CD1c-positive myeloid dendritic cell (primary cell): ENCODE measurements at regions not wholly inside any gene's neighbourhood (a gene's known extent, or its start where the extent isn't known, plus 50 kb on each side); places are given as distances from the start of the nearest gene placed in this dataset.

Experiments used
- DNase-seq: peaks from one replicate; pipeline ENCODE4 v3.0.0-alpha.2; 2016; ENCODE audit errors: extremely low spot score

DNA sequence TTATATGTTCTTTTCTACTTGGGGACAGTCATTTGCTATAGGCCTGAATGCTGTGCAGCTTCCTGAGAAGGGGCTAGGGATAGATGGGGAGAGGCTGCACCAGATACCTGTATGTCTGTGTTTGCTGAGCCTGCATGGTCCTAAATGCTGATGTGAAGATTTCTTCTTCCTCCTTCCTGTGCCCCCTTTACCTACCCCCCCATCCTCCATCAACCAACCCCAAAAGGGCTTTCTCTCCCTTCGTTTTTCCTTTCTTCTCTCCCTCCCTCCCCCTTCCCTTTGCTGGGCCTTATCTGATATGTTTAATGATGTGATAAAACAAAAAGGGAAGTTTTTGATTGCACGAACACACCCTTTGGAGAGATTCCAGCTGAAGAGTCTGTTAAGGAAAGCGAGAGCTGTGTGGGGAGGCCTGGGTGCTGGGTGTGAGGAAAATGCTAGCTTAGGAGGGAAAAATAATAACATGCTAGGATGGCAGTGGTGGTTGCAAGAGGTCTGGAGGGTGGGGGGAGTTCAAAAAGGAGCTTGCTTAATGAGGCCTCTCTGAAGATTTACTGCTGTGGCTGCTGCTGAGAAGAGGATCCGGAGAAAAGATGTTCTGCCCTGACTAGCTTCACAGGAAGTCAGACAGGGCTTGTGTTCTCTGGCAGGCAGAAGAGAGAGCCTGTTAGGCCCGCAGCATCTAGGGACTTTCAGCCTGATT, 101.8 kb downstream of the SAMD9 start:
- DNase-seq: no peak

DNA sequence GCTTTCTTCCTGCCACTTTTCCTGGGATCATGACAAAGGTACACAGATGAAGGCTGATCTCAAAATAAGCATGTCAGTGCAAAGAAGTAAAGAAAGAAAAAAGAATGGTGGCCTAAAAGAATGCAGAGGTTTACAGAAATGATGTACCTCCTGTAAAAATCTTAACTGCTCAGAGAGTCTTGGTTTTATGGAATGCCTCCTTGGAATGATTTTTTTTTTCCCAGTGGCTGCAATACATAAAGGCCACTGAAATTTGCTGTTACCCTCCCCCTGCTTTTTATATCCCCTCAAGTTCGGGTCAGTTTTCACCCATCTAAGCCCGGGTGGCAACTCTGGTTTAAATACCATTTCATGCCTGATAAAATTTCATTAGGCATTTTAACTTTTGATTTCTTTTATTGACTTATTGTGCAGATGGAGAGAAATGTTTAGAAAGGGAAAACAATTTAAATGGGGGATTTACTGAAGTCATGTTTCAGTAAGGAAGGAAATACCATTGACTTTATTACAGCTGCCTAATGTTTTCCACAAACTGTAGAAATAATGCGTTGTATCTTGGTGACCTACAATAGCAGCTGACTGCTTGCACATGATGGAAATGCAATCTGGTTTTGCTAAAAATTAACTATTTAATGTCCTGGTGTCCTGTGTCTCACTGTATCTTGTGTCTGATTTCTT, 102.5 kb downstream of the SAMD9 start:
- no peak for DNase-seq

DNA sequence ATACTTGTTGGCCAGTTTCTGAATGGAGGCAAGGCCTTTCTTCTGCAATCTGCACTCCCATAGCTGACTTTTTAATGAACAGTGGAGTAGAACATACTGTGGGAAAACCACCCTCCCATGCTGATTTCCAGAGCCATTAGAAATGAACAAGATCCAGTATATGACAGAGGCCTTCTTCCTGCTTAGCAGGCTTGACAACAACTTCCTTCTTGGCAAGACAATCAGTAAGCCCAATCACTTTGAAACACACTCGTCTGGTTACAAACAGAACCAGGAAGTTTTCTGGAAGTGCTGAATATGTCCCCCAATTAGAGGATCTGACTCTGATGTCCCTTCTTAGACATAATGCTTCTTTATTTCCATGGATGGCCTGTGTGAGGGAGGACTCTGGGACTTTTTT, 103.4 kb downstream of the SAMD9 start:
- no peak for DNase-seq

DNA sequence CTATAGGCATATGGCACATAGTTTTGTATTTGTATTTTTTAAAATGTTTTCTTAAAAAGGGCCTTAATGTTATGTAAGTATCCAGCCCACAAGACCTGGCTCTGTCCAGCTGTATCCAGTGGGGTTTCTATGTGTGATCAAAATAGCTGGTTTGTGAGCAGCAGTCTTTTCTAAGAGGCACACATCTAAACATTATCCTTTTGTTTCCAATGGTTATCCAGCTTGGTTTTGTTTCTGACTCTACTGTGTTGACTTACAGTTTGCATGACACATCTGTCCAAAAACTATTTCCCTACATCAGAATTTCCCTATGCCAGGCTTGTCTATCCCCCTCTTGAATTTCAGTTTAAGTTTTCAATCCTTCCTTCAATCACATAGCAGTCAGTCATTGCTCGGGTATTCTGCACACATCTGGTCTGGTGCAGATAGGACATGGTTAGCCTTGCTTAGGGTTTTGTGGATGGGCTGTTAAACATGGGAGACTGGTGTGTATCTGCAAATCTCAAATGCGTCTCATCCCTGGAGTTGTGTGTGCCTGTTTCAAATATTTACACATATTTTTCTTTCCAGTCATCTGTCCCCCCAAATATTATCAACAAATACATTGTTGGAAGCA, 104.2 kb downstream of the SAMD9 start:
- no peak for DNase-seq

DNA sequence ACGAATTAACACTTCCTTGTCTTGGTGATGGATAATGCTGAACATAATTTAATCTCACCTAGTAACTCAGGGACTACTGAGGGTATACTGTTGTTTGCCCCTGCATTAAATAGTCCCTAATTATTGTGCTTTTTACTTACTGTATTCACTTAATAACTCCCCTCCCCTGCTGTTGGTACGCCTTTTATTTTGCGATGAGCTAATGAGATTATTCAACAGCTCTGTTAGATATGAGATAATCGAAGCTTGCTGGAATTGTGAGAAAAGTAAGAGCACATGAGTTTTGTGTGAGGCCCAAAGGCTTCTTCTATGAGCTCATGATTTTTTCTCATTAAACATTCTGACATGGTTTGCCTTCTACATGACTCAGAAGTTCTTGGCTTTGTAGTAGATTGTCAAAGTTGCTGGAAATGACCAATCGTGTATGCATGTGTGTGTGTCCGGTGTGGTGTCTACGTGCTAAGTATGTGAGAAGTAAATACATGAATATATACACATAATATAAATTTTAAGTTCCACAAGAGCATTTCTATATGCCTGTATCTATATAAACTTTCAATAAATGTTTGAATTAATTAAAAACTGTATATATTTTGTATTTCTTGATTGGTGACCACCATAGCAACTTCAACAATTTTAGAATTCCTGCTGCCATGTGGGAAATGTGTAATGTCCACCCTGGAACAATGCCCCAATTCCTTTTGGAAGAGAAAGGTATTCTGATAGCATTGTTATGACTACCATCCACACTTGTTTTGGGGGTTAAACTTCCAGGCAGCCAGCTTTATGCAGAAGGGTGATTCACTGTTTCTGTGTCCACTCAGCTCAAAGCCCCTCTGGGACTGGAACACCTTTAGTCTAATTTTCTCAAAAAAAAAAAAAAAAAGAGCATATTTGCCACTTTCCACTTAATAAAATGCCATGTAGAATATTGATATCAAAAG, 106.2 kb downstream of the SAMD9 start:
- DNase-seq: no peak

DNA sequence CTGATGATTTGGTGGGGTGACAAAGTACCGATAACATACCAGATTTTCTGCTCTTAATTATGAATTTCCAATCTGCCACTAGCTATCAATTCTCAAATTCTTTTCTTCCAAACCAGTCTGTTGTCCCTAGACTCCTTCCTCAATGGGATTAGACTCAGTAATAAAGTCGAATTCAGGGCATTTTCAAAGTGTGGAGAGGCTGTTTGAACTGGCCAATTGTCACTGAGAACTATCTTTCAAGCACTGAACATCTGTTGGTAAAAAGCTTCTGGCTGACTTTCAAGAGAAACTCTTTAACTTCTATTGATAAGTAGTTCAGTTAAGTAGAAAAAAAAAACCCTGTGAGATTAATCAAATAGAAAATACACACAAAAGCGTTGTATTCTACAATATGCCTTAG, 108.9 kb downstream of the SAMD9 start:
- DNase-seq: no peak

DNA sequence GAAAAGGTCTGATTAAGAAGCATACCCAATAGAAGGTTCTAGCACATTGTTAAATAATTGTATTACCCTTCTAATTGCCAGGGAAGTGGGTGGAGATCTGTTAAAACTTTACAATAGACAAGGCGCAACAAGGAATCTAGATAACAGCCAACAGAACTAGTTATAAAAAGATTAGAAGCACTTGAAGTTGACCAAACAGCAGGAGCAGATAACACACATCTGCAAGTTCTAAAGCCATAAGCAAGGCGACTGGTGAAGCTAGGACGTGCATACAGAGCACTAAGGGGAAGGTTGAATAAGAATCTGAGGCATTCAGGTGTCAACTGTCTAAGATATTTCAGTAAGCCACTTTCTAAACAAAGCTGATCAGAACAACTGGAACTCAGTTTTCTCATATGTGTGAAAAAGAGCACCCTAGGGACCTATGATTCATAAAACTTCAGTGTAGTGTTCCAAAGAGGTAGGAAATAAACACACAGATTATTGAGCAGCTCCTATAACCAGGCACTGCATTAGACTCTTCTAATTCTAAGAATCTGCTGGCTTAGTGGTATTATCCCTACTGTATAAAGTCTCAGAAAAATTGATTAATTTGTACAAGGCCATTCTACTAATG, 111.2 kb downstream of the SAMD9 start:
- no peak for DNase-seq

DNA sequence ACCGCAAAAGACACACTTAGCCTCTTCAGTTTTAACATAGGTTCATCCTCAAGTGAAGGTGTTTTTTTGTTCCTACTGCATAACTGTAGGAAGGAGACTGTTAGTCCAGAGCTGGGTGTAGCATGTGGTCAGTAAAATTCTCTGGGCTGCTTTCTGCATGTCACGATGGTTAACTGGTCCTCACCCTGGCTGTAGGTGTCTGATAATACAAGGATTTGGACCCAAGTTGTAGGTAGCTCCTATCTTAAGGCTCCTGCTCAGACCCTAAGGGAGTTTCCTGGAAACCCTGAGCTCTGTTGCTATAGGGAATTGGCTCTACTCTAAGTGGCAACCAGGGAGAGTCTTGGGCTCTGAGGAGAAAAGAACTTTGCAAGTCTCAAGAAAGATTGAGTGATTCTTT, 112.9 kb downstream of the SAMD9 start:
- no peak for DNase-seq

DNA sequence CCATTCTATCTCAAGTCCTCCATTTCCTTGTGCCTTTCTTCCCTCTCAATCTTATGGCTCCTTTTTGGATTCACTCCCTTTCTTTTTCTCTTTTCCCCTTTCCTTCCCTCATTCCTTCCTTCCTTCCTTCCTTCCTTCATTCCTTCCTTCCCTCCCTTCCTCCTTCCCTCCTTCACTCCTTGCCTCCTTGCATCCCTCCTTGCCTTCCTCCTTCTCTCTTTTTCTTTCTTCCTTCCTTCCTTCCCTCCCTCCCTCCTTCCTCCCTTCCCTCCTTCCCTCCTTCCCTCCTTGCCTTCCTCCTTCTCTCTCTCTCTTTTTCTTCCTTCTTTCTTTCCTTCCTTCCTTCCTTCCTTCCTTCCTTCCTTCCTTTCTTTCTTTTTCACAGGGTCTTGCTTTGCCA, 120.1 kb downstream of the SAMD9 start:
- DNase-seq: no peak

DNA sequence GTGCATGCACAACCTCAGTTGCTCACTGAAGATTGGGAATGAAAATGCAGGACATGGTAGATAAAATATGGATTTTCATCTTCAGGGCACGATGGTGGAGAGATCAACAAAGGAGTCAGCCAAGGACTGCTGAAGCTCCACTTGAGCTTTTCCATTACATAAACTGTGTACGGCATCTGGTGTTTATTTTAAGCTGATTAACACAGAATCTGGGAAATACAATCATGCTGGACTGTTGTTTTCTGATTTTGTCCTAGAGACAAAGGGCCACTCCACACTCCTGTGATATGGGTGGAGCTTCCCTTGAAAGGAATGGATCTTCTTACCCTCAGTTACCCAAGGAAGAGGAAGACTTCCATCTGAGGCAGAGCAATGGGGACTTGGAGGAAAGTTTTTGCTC, 120.6 kb downstream of the SAMD9 start:
- DNase-seq: no peak

DNA sequence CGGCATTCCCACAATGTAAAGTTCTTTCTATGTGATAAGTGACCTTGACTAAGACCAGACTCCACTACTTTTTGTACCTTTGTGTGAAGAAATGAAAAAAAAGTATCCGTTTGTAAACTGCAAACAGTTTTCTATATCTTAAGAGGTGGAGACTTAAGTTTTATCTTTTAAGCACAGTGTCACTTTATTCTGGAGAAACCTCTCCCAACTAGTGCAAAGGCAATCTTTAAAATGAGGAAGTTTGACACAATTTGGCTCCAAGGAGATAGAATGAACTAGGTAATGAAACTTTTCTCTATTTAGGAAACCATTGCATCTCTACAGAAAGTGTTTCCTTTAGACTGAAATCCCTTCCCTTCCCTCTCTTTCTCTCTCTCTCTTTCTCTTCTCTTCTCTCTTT, 122.9 kb downstream of the SAMD9 start:
- DNase-seq: no peak

DNA sequence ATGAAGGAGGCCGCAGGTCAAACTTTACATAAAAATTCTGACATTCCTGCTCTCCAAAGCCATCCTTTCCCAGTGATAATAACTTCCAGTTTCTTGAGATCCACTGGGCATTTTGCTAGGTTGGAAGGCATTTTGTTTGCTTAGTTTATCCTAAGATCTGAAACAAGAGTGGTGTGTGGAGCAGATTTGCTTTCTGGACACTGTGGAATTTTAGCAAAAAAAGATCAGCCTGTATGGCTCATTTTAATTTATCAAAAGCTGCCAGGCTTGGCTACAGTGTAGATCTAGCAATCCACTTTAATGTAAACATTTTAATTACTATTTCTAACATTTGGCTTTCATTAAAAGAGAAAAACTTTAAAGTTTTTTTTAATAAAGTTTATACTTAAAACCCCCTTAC, 124.8 kb downstream of the SAMD9 start:
- DNase-seq: no peak

DNA sequence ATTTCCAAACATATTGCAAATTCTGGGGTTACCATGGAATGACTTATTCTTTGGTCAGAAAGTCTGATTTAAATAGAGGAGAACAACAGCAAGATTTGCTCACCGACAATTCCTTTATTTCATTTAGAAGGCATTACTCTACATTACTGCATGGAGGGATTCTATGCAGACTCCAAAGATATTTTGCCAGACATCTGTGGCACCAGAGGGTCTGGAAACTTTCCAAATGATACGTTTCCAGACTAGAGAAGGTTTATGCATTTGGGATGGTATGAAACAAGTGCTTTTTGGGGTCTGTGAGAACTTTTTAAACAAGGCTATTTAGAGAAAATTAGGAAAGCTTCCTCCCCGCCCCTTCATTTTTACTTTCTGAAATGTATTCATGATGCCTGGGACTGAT, 125.3 kb downstream of the SAMD9 start:
- DNase-seq: no peak

DNA sequence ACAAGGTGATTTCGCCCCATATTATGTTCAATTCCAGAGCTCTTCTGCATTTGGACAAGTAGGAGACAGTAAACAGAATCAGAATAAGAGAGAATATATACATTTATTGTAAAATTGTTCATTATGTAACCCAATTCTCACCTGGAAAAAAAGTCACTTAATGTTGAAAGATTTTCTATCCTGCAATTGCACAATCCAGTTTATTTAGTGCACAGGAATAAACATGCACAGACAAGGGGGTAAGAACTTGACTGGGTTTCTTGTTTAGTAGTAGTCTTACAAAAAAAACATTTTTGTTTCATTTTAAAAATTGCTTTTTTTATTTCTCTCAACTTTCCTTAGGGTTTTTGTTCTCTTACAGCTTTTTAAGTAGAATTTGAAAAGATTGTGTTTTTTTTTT, 126.6 kb downstream of the SAMD9 start:
- no peak for DNase-seq

DNA sequence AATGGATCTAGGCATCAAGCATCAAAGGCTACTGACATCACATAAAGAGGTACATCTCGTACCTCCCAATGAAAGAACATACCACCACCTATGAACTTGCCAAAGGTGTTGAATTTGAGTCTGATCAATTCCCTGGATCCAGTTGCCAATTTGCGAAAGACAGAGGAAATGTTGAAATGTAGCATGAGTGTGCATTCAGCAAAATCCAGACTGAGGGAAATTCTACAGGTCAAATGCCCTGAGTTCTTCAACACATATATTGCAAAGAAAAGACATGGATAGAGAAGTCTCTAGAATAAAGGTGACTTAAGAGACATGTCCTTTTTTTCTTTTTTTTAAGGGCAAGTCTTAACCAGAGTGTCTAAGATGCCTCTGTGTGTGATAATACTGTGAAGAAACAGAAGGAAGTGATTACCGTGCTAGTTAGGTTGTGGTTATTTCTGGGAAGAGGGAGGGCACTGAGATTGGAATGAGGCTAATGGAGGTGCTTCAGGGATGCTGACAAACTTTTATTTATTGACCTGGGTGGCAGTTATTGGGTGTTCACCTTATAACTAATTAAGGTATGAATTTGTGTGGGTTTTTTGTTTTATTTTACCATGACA, 128.7 kb downstream of the SAMD9 start:
- no peak for DNase-seq

DNA sequence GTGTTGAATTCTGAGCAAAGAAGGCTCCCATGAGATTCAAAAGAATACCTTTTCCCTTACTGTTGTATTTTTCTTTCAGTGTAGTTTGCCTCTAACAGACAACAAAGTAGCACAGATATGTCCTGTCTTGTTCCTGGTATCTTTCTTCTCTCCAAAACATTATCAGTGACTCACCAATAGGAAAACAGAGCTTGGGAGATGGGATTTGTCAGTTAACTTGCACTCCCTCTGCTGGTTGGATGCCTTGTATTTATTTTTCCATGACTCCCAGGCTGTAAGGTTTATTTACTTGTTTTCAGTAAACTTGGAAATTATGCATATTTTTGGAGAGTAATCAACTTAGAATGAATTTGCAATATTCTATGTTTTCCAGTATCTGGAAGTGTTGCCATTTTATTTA, 129.7 kb downstream of the SAMD9 start:
- peak; percentile 5 for DNase-seq

DNA sequence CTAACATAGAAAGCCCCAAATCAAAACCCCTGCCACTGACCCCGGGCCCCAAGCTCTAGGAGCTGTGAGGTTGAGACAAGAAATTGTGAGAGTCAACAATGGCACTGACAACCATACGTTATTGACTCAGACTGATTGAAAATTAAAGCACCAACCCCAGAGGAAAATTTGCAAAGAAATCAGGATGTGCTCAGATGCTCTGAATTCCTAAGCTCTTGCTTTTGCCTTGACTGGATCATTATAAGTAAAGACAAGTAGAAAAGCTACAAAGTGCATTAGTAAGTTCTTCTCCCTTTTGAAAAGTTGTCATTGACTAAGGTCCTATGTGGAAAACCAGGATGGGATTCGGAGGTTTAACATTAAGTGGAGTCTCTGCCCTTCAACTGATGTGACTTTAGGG, 130.2 kb downstream of the SAMD9 start:
- DNase-seq: no peak

DNA sequence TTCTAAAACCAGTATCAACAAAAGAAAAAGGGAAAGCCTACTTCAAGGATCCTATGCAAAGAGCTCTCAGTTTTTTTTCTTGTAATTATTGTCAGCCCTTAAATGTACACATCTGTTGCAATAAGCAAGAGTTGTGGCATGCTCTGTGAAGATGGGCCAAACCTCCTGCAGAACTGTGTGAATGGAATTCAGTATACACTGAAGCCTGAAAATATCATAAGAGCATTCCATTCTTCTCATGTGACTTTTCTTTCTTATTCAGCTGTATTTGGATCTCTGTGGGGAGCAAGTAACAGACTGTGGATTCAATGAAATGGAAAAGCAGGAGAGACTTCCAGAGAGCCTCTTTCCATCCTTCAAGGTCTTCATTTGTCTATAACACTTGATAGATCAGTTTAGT, 130.7 kb downstream of the SAMD9 start:
- no peak for DNase-seq

DNA sequence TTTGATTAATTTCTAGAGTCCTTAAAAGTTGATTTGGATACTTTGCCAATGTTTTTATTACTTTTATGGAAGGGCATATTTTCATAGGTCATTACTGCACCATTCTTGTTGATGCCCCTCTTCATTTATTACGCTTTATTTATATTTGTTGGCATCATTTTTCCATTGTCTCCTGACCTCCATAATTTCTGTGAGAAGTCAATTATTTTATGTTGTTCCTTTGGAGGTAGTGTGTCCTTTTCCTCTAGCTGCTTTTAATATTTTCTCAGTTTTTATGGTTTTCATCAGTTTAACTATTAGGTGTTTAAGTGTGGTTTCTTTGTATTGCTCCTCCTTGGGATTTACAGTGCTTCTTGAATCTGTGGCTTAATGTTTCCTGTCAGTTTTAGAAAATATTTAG, 134.9 kb downstream of the SAMD9 start:
- no peak for DNase-seq

DNA sequence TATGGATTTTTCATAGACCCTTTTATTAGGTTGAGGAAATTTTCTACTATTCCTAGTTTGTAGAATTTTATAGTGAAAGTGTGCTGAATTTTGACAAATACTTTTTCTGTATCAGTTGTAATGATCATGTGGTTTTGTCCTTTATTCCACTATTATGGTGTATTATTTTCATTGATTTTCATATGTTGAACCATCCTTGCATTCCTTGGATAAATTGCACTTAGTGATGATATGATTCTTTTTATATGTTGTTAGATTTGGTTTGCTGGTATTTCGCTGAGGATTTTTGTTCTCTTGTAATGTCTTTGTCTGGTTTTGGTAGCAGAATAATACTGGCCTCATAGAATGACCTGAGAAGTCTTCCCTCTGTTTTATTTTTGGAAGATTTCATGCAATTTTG, 140.6 kb upstream of the CDK6 start:
- DNase-seq: no peak

DNA sequence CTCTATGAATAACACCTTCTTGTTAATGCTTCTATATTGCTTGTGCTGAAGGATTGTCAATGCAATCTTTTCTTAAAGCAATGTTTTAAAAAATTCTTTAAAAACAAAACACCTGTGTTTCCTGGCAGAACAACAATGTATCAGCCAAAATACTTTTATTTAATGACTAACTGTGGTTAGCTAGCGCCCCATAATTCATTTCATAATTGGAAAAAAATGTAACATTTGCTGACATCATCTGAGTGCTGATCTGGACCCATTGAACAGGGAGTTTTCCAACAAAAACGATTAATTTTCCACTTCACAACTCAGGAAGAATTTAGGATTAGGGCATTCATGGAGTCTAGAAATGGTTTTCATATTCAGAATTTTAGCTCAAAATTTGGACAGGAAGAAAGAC, 137.6 kb upstream of the CDK6 start:
- no peak for DNase-seq
